ENCODE measurements at regions not wholly inside any gene's neighbourhood (a gene's known extent, or its start where the extent isn't known, plus 50 kb on each side); places are given as distances from the start of the nearest gene placed in this dataset.

- ChIA-PET POLR2A (ENCODE audit: low non-redundant PET) (interaction anchor here (0.7 kb wide), 1 partner anchor 470 kb away, joined by 4 read pairs; no protein-coding TSS in a partner anchor), CTCF (no interaction called here)
- H3K4me1 ChIP-seq (ENCODE audit: insufficient read depth, low read length, poor library complexity, severe bottlenecking), result no peaks in the 10 kb centered on the region
- H3K4me3 ChIP-seq (ENCODE audit: low read depth, low read length, poor library complexity, severe bottlenecking), result no peak overlapping the region
- TF ChIP-seq CTCF (conservative IDR thresholded peaks at IDR 0.05; ENCODE audit: low read depth, low read length) (no peak), EZH2 (IDR thresholded peaks at IDR 0.05; ENCODE audit: borderline replicate concordance, low read depth, low read length, poor library complexity, severe bottlenecking) (no peak)
- intact Hi-C loops (cut with micrococcal nuclease; ENCODE audit: unreplicated experiment), result no loop called here
- no peaks in the 10 kb centered on the region for H3K27me3 ChIP-seq (replicated peaks; ENCODE audit: insufficient read depth, low read depth, low read length, poor library complexity)
- H3K36me3 ChIP-seq (ENCODE audit: insufficient read depth, low read length, poor library complexity, severe bottlenecking), result no peaks in the 10 kb centered on the region
- BruUV-seq (replicated peaks), result no TSS peak
- H3K27ac ChIP-seq (ENCODE audit: low read depth, low read length, poor library complexity, severe bottlenecking), result no peak overlapping the region
- no peak for DNase-seq (ENCODE audit: low spot score)
- H3K9me3 ChIP-seq (ENCODE audit: low read depth, low read length, poor library complexity, severe bottlenecking), result peaks cover 21% of the 10 kb centered on the region
These were observed 107.9 kb upstream of the EPHA6 start for GRCh38 chr3:96706509-96706908.

GRCh38 chr3:96711816-96712215 is 102.6 kb upstream of the EPHA6 start:
- no peak for DNase-seq (ENCODE audit: low spot score)
- intact Hi-C loops (cut with micrococcal nuclease; ENCODE audit: unreplicated experiment), result no loop called here

GRCh38 chr3:96712792-96713191 is 101.6 kb upstream of the EPHA6 start:
- no TSS peak for BruUV-seq (replicated peaks)
- CTCF ChIA-PET, result no interaction called here
- H3K36me3 ChIP-seq (ENCODE audit: insufficient read depth, low read length, poor library complexity, severe bottlenecking), result no peaks in the 10 kb centered on the region
- no peaks in the 10 kb centered on the region for H3K27me3 ChIP-seq (replicated peaks; ENCODE audit: insufficient read depth, low read depth, low read length, poor library complexity)
- intact Hi-C loops (cut with micrococcal nuclease; ENCODE audit: unreplicated experiment), result no loop called here
- no peak for DNase-seq (ENCODE audit: low spot score)
- TF ChIP-seq EZH2 (IDR thresholded peaks at IDR 0.05; ENCODE audit: borderline replicate concordance, low read depth, low read length, poor library complexity, severe bottlenecking) (no peak), CTCF (conservative IDR thresholded peaks at IDR 0.05; ENCODE audit: low read depth, low read length) (no peak)
- H3K27ac ChIP-seq (ENCODE audit: low read depth, low read length, poor library complexity, severe bottlenecking), result no peak overlapping the region
- POLR2A ChIA-PET (ENCODE audit: low non-redundant PET), result no interaction called here
- H3K9me3 ChIP-seq (ENCODE audit: low read depth, low read length, poor library complexity, severe bottlenecking), result peaks cover 27% of the 10 kb centered on the region
- no peak overlapping the region for H3K4me3 ChIP-seq (ENCODE audit: low read depth, low read length, poor library complexity, severe bottlenecking)
- no peaks in the 10 kb centered on the region for H3K4me1 ChIP-seq (ENCODE audit: insufficient read depth, low read length, poor library complexity, severe bottlenecking)

More at GRCh38 chr3:96711816-96712215, 102.6 kb upstream of the EPHA6 start:
- H3K27ac ChIP-seq (ENCODE audit: low read depth, low read length, poor library complexity, severe bottlenecking), result no peak overlapping the region
- H3K36me3 ChIP-seq (ENCODE audit: insufficient read depth, low read length, poor library complexity, severe bottlenecking), result no peaks in the 10 kb centered on the region
- ChIA-PET CTCF (no interaction called here), POLR2A (ENCODE audit: low non-redundant PET) (no interaction called here)
- no TSS peak for BruUV-seq (replicated peaks)
- no peak for TF ChIP-seq EZH2 (IDR thresholded peaks at IDR 0.05; ENCODE audit: borderline replicate concordance, low read depth, low read length, poor library complexity, severe bottlenecking)
- no peak for TF ChIP-seq CTCF (conservative IDR thresholded peaks at IDR 0.05; ENCODE audit: low read depth, low read length)
- no peak overlapping the region for H3K4me3 ChIP-seq (ENCODE audit: low read depth, low read length, poor library complexity, severe bottlenecking)
- no peaks in the 10 kb centered on the region for H3K27me3 ChIP-seq (replicated peaks; ENCODE audit: insufficient read depth, low read depth, low read length, poor library complexity)
- peaks cover 27% of the 10 kb centered on the region for H3K9me3 ChIP-seq (ENCODE audit: low read depth, low read length, poor library complexity, severe bottlenecking)
- H3K4me1 ChIP-seq (ENCODE audit: insufficient read depth, low read length, poor library complexity, severe bottlenecking), result no peaks in the 10 kb centered on the region
